ENCODE measurements at regions not wholly inside any gene's neighbourhood (a gene's known extent, or its start where the extent isn't known, plus 50 kb on each side); places are given as distances from the start of the nearest gene placed in this dataset.

DNA sequence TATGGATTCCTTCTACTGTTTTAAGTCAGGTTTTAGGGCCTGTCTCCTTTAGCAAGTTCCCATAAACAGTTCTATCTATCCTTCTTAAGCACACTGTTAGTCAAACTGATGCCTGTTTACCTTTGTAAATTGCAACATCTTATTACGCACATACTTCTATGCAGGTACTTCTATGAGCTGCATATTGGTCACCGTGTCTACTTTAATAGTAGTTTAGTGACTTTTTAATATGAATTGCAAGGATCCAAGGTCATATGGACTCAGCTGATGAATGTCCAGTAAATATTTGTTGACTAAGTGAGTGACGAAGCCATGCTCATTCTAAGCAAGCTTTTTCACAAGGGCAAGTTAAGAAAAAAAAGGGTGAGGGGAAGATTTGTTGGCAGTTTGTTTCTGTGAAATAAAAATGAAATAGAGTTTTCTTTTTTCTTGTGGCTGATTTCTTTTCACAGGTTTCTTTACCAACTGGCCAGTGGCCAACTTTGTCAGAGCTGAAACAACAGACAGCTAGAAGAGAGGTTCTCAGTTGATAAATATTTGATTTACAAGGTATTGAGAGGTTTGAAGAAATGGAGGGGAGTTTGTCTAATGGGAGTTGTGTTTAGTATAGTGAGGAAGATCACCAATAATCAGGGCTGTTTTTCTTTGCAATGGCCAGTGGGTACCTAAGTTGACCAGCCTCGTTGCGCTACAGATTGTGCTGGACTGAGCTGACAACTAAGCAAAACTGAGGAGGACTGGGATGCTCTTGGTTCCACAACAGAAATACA, 141.1 kb downstream of the SLC15A5 start:
- TF ChIP-seq, protein P1, sequence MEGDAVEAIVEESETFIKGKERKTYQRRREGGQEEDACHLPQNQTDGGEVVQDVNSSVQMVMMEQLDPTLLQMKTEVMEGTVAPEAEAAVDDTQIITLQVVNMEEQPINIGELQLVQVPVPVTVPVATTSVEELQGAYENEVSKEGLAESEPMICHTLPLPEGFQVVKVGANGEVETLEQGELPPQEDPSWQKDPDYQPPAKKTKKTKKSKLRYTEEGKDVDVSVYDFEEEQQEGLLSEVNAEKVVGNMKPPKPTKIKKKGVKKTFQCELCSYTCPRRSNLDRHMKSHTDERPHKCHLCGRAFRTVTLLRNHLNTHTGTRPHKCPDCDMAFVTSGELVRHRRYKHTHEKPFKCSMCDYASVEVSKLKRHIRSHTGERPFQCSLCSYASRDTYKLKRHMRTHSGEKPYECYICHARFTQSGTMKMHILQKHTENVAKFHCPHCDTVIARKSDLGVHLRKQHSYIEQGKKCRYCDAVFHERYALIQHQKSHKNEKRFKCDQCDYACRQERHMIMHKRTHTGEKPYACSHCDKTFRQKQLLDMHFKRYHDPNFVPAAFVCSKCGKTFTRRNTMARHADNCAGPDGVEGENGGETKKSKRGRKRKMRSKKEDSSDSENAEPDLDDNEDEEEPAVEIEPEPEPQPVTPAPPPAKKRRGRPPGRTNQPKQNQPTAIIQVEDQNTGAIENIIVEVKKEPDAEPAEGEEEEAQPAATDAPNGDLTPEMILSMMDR (IDR thresholded peaks at IDR 0.05): no peak
- no peak for TF ChIP-seq POLR2A (IDR thresholded peaks at IDR 0.05)

Measured in right lobe of liver (tissue), 4 donors.